ENCODE measurements at regions not wholly inside any gene's neighbourhood (a gene's known extent, or its start where the extent isn't known, plus 50 kb on each side); places are given as distances from the start of the nearest gene placed in this dataset.

- DNase-seq = no peak
Observed at GRCh38 chr2:55101466-55101865, 51.2 kb upstream of the RTN4 start.

- DNase-seq = no peak
Observed at GRCh38 chr2:55099878-55100820, 49.9 kb upstream of the RTN4 start.
